GM18517 (cell line): ENCODE measurements at regions not wholly inside any gene's neighbourhood (a gene's known extent, or its start where the extent isn't known, plus 50 kb on each side); places are given as distances from the start of the nearest gene placed in this dataset.
"Not testable (repeated sequence)": the region's sequence is repeated elsewhere in the genome, so short reads cannot be mapped to it uniquely, and the experiment has no call there.

ENCODE experiments used
- ATAC-seq: cut with Tn5 transposase; IDR thresholded peaks from one replicate; pipeline ENCODE4 v1.9.1; 2021; ENCODE audit warnings: mild to moderate bottlenecking, moderate library complexity; ENCODE audit not compliant: unreplicated experiment

DNA sequence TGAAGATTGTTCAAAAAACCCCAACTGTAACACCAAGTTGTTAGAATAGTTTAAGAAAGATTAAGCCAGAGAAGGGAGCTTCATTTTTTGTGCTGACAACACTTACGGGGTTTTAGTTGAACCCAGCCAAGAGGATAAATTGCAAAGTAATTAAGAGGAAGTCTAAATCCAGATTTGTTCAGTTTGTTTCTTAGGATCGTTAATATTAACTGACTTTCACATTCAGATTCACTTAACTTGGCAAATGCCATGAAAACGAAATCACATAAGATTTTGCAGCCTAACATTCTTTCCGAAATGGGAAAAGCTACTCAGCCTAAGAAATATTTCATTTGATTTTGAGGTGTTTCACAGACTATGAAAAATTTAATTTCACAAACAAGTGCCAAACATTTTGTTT lies 511.3 kb downstream of the TRIML1 start:
- no peak for ATAC-seq

GRCh38 chr4:188657365-188657764 lies 518.1 kb downstream of the TRIML1 start:
- ATAC-seq = no peak

GRCh38 chr4:188658958-188659522 lies 519.8 kb downstream of the TRIML1 start:
- ATAC-seq = no peak

DNA sequence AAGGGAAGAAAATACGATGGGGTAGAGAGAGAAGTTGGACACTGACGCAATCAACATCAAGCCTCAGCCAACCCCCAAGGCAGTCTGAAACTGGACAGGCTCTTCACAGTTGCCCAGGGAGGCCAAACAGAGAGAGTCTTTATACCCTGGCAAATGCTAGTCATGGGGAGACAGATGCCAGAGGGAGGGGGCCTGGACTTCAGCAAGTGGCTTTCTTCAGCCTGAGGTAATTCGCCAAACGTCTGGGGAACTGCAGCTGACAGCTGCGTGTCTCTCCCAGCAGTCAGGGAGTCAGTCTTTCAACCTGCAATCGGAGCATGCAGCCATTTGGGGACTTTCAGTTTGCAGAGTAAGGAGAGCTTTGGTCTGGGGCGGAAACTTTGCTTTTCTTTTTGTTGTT lies 521.6 kb downstream of the TRIML1 start:
- no peak for ATAC-seq

GRCh38 chr4:188661502-188661901 lies 522.3 kb downstream of the TRIML1 start:
- no peak for ATAC-seq

- ATAC-seq = no peak
These were observed 524.1 kb downstream of the TRIML1 start for GRCh38 chr4:188663369-188663768.

GRCh38 chr4:188665491-188666457 lies 526.5 kb downstream of the TRIML1 start:
- no peak for ATAC-seq

DNA sequence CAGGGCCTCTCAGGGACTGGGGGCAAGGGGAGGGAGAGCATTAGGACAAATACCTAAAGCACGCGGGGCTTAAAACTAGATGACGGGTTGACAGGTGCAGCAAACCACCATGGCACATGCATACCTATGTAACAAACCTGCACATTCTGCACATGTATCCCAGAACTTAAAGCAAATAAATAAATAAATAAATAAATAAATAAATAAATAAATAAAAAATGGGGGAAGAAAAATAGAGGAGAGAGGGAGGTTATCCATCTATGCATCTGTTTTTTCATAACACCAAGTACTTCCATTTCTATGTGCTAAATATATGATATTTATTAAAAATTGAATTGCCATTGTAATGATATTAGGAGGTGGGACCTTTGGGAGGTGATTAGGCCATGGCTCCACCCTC lies 539.5 kb downstream of the TRIML1 start:
- not testable (repeated sequence) for ATAC-seq

DNA sequence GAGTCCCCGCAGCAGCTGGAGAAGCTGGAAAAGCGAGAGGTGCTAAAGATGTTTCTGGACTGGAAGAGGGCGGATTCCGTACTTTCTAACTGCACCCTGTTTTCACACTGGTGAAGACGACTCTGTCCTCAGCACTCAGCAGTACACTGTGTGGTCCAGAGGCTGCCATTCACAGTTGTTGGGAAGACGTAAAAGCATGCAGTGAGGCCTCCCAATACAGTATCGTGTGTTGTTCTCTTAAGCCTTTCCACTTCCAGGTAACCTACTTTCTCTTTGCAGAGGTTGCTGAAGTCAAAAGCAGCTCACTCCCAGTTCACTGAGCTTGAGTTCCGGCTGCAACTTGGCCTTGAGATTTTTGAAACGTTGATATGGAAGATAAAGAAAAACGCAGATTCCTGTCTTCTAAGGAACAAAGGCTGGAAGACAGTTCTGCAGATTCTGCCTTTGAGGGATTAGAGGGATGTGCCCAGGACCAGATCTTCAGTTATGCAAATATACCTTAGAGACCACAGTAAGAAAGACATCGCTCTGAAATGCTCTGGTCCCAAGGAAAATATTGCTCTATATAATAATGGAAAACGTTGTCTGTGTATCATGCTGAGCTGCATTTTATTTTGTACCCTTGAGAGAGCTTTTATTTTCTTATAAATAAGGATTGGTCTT lies 540.9 kb downstream of the TRIML1 start:
- ATAC-seq = no peak

DNA sequence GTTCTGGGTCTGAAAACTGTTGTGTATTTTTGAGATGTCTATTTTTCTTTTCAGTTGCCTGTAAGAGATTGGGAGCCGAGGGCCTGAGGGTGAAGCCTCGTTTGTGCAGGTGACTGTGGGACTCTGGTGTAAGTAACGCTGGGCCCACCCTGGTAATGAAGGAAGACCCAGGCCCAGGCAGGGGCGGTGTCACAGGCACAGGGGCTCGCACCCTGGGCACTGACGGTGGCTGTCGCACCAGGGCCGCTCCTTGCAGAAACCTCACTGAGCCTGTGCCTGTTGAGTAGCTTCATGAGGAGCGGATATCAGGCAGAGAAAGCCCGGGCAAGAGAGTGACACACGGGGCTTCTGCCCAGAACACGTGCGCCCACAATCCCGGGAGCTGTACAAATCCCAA lies 541.4 kb downstream of the TRIML1 start:
- no peak for ATAC-seq

DNA sequence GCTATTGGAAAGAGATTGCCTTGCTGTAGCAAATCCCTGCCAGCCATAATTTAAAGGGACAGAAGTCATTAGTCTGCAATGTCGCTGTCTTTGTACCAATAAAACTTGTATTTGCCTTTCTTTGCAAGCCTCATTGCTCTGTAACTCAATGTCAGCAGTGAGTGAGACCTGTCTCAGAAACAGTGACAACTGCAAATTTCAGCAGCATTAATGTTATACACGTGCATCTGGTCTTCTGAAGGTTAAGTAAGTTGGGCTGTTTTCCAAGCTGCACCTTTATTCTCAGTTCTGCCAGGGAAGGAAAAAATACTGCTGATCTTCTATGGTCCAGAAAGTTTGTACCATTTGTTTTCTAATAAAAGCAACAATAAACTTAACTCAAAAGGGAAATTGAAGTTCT lies 543.1 kb downstream of the TRIML1 start:
- ATAC-seq = no peak

- ATAC-seq = no peak
These were observed 544.3 kb downstream of the TRIML1 start for GRCh38 chr4:188683571-188683970.

- no peak for ATAC-seq
These were observed 549.7 kb downstream of the TRIML1 start for GRCh38 chr4:188688956-188689355.

DNA sequence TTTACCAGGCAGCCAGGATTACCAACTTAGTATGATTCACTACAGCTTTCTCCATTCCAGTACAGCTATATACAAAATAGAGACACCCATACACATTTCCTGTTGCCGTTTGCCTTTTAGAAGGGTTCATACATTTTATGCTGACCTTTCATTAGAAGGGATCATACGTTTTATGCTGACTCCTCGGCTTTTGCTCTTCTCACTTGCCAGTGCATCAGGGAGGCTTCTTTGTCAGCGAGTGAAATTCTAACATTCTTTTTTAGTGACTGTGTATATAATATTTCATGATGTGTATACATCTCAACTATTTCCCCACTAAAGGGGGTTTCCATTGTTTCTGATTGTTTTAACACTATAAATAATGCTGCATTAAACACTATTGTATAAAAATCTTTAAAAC lies 552.6 kb downstream of the TRIML1 start:
- no peak for ATAC-seq

DNA sequence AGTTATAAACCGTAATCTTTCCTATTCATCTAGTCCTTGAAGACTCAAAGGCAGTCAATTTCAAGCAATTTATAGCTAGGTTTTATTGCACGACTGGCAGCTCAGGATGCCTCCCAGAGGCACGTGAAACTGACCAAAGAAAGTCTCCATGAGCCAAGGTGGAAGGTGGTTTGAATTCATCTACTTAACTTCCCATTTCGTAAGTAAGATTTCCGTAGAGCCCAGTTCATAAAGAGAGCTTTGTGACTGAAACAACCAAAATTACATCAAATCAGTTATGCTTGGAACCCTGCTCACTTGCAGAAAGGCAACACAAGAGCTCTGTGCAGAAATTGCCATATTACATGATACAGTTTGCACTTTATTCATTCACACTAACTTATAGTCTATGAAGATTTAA lies 556.0 kb downstream of the TRIML1 start:
- ATAC-seq = no peak

- ATAC-seq = no peak
These were observed 558.0 kb downstream of the TRIML1 start for GRCh38 chr4:188697243-188697642.

DNA sequence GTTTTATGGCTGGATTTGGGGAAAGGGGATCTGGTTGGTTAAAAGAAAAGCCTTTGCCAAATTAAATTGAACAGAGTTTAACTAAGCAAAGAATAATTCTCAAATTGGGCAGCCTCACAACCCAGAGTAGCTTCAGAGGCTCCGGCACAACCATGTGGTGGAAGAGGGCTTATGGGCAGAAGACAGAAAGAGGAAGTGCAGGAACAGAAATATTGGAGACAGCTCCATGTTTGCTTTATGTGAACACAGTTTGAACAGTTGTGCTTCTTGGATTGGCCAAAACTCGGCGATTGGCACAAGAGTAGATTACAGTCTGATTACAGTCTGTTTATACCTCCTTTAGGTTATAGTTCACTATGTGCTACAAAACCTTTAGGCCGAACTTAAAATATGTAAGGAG lies 562.7 kb downstream of the TRIML1 start:
- ATAC-seq = no peak

DNA sequence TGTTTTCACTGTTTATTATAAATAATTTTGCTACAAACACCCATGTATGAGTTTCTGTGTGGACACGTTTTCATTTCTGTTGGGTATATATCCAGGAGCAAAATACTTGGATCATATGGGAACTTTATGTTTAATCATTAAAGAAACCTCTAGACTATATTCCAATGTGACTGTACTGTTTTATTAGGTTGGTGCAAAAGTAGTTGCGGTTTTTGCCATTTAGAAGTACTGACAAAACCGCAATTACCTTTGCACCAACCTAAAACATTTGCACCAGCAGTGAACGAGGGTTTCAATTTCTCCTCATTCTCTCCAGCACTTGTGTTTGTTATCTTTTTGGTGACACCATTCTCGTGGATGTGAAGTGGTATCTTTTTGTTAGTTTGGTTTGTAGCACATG lies 565.0 kb downstream of the TRIML1 start:
- ATAC-seq = no peak

DNA sequence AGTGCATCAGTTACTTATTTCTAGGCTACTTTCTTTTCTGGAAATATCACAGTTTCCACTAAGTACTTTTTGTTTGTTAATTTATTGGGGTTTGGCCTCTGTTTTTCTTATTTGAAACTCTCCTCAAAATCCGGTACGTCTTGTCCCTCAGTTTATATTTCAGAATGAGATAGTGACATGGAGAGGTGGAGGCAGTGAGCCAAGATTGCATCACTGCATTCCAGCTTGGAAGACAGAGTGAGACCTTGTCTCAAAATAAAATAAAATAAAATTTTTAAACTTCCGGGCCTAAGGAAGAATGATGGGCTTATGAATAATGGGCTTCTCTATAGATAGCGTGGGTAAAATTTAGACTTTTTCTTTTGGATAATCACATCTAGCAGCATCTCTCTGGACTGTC lies 567.8 kb downstream of the TRIML1 start:
- ATAC-seq = no peak

DNA sequence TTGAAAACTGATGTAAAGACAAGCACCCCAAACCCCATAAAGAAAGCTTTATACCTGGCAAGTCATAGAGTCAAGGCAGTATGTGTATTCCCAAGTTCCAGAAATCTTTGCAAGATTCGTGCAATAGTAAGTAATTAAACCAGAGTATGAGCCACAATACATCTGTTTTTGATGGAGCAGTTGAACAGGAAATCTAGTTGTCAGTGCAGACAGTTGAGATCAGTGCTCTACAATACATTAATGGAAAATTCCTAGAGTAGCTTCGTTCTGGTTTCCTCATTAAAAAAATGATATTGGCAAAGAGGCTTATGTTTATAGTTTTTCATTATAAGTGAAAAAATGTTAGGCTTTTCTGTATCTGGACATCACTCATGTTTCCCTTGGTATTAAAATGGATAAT lies 575.3 kb downstream of the TRIML1 start:
- no peak for ATAC-seq

GRCh38 chr4:188714907-188715306 lies 575.7 kb downstream of the TRIML1 start:
- ATAC-seq = no peak

DNA sequence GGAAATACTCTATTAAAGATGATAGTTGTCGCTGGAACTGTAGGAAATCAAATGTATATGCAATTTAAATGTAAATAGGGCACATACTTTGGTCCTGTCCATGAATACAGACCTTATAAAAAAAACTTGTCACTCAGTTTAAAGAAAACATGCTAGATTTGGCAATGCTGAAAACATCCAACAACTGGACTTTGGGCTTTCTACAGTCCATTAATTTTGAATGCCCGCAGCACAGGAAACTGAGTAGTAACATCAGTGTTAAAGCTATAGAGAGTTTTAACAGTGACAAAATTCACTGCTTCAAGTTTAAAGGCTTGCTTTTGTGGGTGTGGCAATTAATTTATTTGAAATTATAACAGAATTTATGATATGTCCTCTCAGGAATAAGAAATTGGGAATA lies 578.4 kb downstream of the TRIML1 start:
- no peak for ATAC-seq
